ENCODE measurements at regions not wholly inside any gene's neighbourhood (a gene's known extent, or its start where the extent isn't known, plus 50 kb on each side); places are given as distances from the start of the nearest gene placed in this dataset.

DNA sequence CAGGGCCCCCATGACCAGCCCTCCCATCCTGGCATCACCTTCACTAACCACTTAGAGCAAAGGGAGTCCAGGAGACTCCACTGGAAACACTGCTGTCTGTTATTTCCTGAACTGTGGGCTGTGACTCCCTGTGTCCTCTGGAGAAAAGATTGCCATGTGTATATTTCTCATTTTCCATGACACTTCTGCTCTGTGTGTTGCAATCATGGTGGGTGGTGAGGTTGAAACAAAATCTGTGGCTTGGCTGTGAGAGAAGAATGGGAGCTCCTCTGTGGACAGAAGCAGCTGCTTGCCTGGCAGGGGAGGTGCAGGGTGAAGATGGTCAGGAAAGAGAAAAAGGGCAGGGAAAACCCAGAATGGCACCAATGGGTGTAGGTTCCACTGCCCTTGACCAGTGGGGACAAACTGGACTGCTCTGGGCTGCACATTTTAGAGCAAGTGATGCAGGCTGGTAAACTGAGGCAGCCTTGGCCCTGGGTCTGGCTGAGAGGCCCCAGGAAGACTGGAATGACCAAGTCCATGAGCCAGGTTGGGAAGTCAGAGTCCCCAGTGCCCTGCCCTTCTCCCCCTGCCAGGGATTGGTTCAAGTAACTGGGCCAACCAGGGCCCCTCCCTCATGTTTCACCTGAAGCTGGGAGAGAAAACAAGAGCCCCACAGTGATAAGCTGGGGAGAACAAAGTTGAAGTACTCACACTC, 314.3 kb downstream of the C16orf95 start:
- DNase-seq (no peak), ATAC-seq (no peak)
- Histone ChIP-seq H3K36me3 (no peaks in the 10 kb centered on the region), H3K4me1 (no peaks in the 10 kb centered on the region), H3K27ac (no peak overlapping the region), H3K27me3 (ENCODE audit: low read depth) (peaks cover 3% of the 10 kb centered on the region), H3K4me3 (no peak overlapping the region), H3K9me3 (no peaks in the 10 kb centered on the region)
- no peak for TF ChIP-seq CTCF (IDR thresholded peaks at IDR 0.05)
- intact Hi-C loops (cut with DNase I) = no loop called here

DNA sequence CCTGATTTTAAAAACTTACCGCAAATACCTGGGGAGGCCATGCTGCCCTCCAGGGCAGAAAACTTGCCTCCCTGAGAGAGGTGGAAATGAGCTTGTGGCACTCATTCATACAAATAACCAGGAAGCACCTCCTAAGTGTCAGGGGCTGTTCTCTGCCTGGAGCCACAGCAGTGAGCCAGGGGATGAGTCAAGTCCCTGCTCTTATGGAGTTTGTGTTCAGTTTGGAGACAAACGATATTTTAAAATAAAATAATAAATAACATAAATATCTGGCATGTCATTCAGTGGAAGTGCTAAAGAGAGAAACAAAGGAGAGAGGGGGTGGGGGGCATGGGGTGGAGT, 313.8 kb downstream of the C16orf95 start:
- no peak for ATAC-seq
- peaks cover 3% of the 10 kb centered on the region for H3K27me3 ChIP-seq (ENCODE audit: low read depth)
- no peak for TF ChIP-seq CTCF (IDR thresholded peaks at IDR 0.05)
- H3K4me1 ChIP-seq = no peaks in the 10 kb centered on the region
- intact Hi-C loops (cut with DNase I) = no loop called here
- no peaks in the 10 kb centered on the region for H3K9me3 ChIP-seq
- H3K36me3 ChIP-seq = no peaks in the 10 kb centered on the region
- DNase-seq = no peak
- no peak overlapping the region for H3K4me3 ChIP-seq
- no peak overlapping the region for H3K27ac ChIP-seq

DNA sequence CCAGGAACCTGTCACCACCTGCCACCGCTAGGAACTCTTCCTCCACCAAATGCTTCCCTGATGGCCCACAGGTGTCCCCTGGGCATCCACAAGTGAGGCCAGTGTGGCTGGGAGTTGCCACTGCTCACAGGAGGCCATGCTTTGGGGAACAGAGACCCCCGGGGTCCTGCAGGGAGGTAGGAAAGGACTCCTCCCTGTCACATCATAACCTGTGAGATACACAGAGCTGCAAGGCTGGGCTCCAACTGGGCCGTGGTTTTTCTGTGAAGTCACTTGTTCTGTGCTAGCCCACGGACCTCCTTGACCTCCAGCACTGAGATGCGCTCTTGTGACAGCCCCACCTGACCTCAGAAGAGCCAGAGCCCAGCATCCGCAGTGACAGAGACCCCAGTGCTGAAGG, 311.2 kb downstream of the C16orf95 start:
- Histone ChIP-seq H3K4me3 (no peak overlapping the region), H3K4me1 (no peaks in the 10 kb centered on the region), H3K27me3 (ENCODE audit: low read depth) (no peaks in the 10 kb centered on the region), H3K9me3 (no peaks in the 10 kb centered on the region), H3K36me3 (no peaks in the 10 kb centered on the region), H3K27ac (no peak overlapping the region)
- intact Hi-C loops (cut with DNase I) = no loop called here
- TF ChIP-seq CTCF (IDR thresholded peaks at IDR 0.05) = no peak
- ATAC-seq = no peak
- DNase-seq = no peak

DNA sequence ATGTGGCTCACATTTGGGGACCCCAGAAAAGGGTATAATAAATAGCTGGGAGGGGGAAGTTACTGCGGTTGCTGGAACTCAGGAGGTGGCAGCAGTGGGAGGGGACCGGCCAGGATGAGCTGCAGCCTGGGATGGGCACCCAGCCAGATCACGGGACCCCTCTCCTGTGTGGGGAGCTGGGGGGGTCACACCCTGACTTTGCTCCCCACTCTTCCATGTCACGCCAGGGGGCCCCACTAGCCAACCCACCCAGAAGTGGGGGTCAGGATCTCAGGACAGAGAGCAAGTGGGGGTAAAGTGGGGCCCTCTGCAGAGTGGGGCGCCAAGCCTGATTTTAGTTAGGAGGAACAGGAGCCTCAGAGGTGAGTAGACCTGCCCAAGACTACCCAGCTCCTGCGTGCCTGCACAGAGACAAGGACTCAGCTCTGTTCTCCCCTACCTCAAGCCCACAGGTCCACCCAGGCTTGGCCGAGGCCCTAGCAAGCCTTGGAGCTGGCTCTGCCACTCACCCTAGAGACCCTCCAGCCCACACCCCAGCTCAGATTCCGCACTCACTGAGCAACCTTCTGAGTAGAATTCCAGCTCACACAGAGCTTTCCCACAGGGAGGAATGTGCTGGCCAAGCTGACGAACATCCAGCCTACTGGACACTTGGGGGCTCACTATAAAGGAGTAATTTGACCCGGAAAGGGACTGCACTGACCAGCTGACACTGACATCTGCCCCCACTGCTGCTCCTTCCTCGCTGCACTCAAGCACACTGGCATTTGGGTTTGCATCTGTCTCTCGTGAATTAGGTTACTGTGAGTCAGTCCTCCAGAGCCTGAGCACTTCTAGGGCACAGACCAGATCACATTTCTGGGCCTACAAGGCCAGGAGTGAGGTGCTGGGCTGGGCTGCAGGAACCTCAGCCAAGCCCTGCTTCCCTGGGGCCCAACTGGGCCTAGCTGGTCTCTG, 310.1 kb downstream of the C16orf95 start:
- H3K4me3 ChIP-seq = no peak overlapping the region
- H3K27ac ChIP-seq = no peak overlapping the region
- no peak for TF ChIP-seq CTCF (IDR thresholded peaks at IDR 0.05)
- H3K36me3 ChIP-seq = no peaks in the 10 kb centered on the region
- DNase-seq (no peak), ATAC-seq (no peak)
- H3K4me1 ChIP-seq = no peaks in the 10 kb centered on the region
- no peaks in the 10 kb centered on the region for H3K9me3 ChIP-seq
- intact Hi-C loops (cut with DNase I) = no loop called here
- no peaks in the 10 kb centered on the region for H3K27me3 ChIP-seq (ENCODE audit: low read depth)

DNA sequence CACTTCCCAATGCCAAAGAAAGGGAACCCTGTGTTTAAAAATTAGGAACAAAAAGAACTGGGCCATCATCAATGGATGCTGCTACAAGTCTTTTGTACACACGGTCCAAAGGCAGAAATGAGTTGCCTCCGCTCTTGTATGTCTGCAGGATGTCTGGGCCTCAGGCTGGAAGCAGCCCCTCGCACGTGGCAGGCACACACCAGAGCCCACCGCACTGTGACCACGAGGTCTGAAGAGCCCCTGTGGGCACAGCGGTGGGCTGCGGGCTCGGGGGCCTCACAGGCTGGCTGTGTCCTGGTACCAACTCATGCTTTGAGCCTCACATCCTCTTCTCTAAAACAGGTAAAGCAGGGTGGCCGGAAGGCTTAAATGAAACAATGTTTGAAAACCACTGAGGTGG, 309.3 kb downstream of the C16orf95 start:
- H3K4me3 ChIP-seq = no peak overlapping the region
- no peak for TF ChIP-seq CTCF (IDR thresholded peaks at IDR 0.05)
- H3K27me3 ChIP-seq (ENCODE audit: low read depth) = no peaks in the 10 kb centered on the region
- no peak overlapping the region for H3K27ac ChIP-seq
- ATAC-seq = no peak
- no peaks in the 10 kb centered on the region for H3K9me3 ChIP-seq
- H3K4me1 ChIP-seq = no peaks in the 10 kb centered on the region
- DNase-seq = no peak
- no peaks in the 10 kb centered on the region for H3K36me3 ChIP-seq
- intact Hi-C loops (cut with DNase I) = no loop called here
